ENCODE measurements at regions not wholly inside any gene's neighbourhood (a gene's known extent, or its start where the extent isn't known, plus 50 kb on each side); places are given as distances from the start of the nearest gene placed in this dataset.

- no peaks in the 10 kb centered on the region for H4K20me1 ChIP-seq (ENCODE audit: insufficient read depth)
- no peaks in the 10 kb centered on the region for H3K27me3 ChIP-seq (ENCODE audit: insufficient read depth, low read depth, low read length)
- H3K4me2 ChIP-seq (ENCODE audit: low read length) = no peak overlapping the region
- no peak overlapping the region for H3K9ac ChIP-seq (ENCODE audit: low read length)
- H3K27ac ChIP-seq (ENCODE audit: low read length) = no peak overlapping the region
- H3K9me3 ChIP-seq (ENCODE audit: low read length) = no peaks in the 10 kb centered on the region
- TF ChIP-seq SMC3 (conservative IDR thresholded peaks at IDR 0.05; ENCODE audit: poor library complexity) = no peak
- no peak for TF ChIP-seq POLR2AphosphoS5 (IDR thresholded peaks at IDR 0.05)
- TF ChIP-seq CTCF (IDR thresholded peaks at IDR 0.05; ENCODE audit: poor library complexity, severe bottlenecking) = no peak
- TF ChIP-seq REST (IDR thresholded peaks at IDR 0.05; ENCODE audit: borderline replicate concordance) = no peak
- TF ChIP-seq EZH2 (IDR thresholded peaks at IDR 0.05; ENCODE audit: borderline replicate concordance, insufficient read depth, low read length, poor library complexity, severe bottlenecking) = no peak
- no peak for TF ChIP-seq EP300 (conservative IDR thresholded peaks at IDR 0.05; ENCODE audit: poor library complexity, severe bottlenecking)
- TF ChIP-seq RAD21 (conservative IDR thresholded peaks at IDR 0.05) = no peak
- no peak for TF ChIP-seq MXI1 (conservative IDR thresholded peaks at IDR 0.05; ENCODE audit: poor library complexity, severe bottlenecking)
- TF ChIP-seq TAF1 (IDR thresholded peaks at IDR 0.05; ENCODE audit: low read depth) = no peak
- no peak overlapping the region for H3K4me3 ChIP-seq (ENCODE audit: low read length)
- H3K79me2 ChIP-seq (replicated peaks; ENCODE audit: insufficient read depth, low read length) = no peaks in the 10 kb centered on the region
- no peaks in the 10 kb centered on the region for H3K9me2 ChIP-seq (ENCODE audit: insufficient read depth, low read length)
- no peaks in the 10 kb centered on the region for H3F3A ChIP-seq (ENCODE audit: insufficient read depth, low read length, poor library complexity, severe bottlenecking)
- H3K36me3 ChIP-seq (ENCODE audit: insufficient read depth, low read length) = no peaks in the 10 kb centered on the region
- no peak overlapping the region for H2AFZ ChIP-seq (ENCODE audit: low read depth, low read length)
Measured at GRCh38 chr2:34808426-34808825, 1209.3 kb upstream of the FAM98A start.

GRCh38 chr2:34806891-34807290 is 1207.8 kb upstream of the FAM98A start:
- no peak overlapping the region for H3K4me3 ChIP-seq (ENCODE audit: low read length)
- no peak for TF ChIP-seq CTCF (IDR thresholded peaks at IDR 0.05; ENCODE audit: poor library complexity, severe bottlenecking)
- H4K20me1 ChIP-seq (ENCODE audit: insufficient read depth) = no peaks in the 10 kb centered on the region
- no peaks in the 10 kb centered on the region for H3F3A ChIP-seq (ENCODE audit: insufficient read depth, low read length, poor library complexity, severe bottlenecking)
- no peak overlapping the region for H3K27ac ChIP-seq (ENCODE audit: low read length)
- no peaks in the 10 kb centered on the region for H3K9me3 ChIP-seq (ENCODE audit: low read length)
- no peaks in the 10 kb centered on the region for H3K79me2 ChIP-seq (replicated peaks; ENCODE audit: insufficient read depth, low read length)
- H3K36me3 ChIP-seq (ENCODE audit: insufficient read depth, low read length) = no peaks in the 10 kb centered on the region
- no peak overlapping the region for H2AFZ ChIP-seq (ENCODE audit: low read depth, low read length)
- no peaks in the 10 kb centered on the region for H3K27me3 ChIP-seq (ENCODE audit: insufficient read depth, low read depth, low read length)
- no peaks in the 10 kb centered on the region for H3K9me2 ChIP-seq (ENCODE audit: insufficient read depth, low read length)
- H3K4me2 ChIP-seq (ENCODE audit: low read length) = no peak overlapping the region
- no peak overlapping the region for H3K9ac ChIP-seq (ENCODE audit: low read length)
